ENCODE measurements at regions not wholly inside any gene's neighbourhood (a gene's known extent, or its start where the extent isn't known, plus 50 kb on each side); places are given as distances from the start of the nearest gene placed in this dataset.
"Not testable (repeated sequence)": the region's sequence is repeated elsewhere in the genome, so short reads cannot be mapped to it uniquely, and the experiment has no call there.

GRCh38 chr12:86574143-86574542, 318.0 kb upstream of the MGAT4C start:
- no peak for DNase-seq (ENCODE audit: low spot score)

- no peak for DNase-seq (ENCODE audit: low spot score)
Measured at GRCh38 chr12:86572455-86572854, 316.3 kb upstream of the MGAT4C start.

DNA sequence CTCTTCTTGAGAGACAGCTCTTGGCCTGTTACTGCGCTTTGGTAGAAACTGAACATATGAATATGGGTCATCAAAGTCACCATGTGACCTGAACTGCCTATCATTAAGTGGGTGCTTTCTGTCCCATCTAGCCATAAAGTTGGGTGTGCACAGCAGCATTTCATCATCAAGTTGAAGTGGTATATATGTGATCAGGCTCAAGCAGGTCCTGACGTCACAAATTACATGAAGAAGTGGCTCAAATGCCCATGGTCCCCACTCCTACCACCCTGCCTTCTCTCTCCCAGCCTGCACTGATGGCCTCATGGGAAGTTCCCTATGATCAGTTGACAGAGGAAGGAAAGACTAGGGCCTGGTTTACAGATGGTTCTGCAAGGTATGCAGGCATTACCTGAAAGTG, 308.8 kb upstream of the MGAT4C start:
- DNase-seq (ENCODE audit: low spot score): no peak

DNA sequence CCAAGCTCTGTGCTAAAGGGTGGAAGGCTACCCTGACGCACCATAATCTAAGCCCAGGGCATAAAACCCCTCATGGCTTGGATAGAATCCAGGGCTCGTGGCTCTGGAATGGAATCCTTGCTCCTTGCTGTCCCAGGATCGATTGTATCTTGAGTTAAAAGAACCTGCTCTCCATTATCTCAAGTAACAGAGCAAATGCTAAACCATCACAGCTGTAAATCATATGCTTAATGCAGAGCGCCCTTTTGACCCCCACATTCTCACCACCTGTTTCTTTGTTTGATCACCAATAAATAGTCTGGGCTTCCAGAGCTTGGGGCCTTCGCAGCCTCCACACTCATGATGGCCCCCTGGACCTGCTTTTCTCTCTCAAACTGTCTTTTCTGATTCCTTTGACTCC, 299.3 kb upstream of the MGAT4C start:
- not testable (repeated sequence) for DNase-seq (ENCODE audit: low spot score)

DNA sequence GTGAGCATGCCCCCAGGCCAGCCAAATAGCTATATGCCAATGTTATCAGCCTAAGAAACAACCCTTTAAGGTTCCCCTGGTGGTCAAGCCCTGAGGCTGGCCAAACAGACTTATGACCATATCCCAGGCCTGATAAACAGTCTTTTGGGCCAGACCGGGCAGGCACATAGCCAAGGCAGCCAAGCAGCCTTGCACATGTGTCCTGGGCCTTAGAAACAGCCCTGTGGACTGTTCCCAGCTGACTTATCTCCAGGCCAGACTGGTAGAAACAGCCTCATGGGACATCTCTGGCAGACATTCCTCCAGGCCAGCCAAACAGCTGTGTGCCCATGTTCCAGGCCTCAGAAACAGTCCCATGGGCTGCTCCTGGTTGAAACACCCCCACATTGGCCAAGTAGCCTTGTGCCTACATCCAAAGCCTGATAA, 295.0 kb upstream of the MGAT4C start:
- DNase-seq (ENCODE audit: low spot score): no peak

DNA sequence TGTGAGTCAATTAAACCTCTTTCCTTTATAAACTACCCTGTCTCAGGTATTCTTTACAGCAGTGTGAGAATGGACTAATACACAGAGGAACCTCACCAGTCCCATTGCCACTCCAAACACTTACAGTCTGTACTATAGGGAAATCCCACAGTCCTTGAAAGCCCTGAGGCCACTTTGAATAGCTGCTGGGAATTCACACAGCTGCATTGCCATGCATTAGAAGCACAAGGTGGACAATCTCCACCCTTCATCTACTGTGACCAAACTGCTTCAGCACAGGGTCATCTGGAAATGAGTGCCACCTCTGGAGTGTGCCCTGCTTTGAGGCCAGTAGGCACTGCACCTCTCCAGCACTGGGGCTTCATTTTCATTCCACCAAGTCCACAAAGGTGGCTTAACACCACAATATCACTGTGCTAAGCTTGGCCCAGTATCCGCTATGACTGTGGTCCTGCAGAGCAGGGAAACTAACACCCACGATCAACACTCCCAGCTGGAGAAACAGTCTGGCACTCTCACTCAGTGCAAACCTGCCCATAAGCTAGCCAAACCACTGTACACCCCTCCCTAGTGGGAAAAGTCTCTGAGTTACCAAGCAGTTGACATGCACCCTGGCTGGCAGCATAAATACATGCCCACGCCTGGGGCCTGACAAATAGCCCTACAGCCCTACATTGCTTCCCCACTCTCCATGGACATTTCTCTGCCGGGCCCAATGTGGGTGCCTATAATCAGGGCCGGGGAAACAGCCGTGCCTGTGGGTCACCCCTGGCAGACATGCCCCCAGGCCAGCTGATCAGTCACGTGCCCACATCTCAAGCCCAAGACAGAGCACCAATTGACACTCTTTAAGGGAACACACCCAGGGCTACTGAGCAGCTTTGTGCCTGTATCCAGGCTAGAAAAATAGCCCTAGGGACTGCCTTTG, 294.3 kb upstream of the MGAT4C start:
- DNase-seq (ENCODE audit: low spot score): no peak

DNA sequence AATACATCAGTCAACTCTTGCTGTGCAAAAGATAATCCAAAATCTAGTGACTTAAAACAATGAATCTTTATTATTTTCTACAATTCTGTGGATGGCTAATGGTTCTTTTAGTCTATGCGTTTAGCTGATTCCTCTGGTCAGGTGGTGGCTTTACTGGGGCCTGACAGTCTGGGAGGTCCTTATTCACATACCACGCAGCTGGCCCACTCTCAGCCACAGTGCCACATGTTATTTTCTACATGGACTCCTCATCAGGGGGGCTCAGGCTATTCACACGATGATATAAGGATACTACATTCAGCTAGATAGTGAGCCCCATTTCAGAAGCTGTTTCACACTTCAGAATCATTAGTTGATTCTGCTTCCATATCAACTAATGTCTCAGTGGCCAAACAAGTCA, 287.5 kb upstream of the MGAT4C start:
- no peak for DNase-seq (ENCODE audit: low spot score)

DNA sequence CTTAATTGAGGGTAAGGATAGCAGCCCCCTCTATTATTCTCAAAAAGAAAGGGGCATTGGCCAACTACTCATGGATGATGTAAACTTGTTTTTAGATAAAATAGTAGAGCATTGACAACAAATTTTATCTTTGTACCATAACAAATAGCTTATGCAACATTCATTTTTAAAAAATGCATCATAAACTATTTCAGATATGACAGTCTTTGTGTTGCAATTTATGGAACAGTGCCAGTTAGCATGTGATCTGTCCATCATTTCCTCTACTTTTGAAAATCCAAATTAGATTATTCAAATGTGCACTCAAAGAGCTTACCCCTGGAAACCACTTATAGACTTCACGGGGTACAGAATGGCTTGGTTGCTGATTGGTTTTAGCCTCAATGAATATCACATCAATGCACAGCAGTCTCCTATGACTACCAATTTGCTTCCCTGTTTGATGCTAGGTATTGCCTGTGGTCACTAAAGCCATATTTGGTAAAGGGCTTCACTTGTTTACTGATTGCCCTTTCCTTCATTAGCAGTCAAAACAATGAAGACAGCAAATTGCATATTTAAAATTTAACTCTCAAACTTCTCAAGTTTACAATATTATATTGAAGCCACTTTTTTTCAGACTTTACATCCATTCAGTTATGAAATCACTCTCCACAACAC, 274.9 kb upstream of the MGAT4C start:
- DNase-seq (ENCODE audit: low spot score): no peak

DNA sequence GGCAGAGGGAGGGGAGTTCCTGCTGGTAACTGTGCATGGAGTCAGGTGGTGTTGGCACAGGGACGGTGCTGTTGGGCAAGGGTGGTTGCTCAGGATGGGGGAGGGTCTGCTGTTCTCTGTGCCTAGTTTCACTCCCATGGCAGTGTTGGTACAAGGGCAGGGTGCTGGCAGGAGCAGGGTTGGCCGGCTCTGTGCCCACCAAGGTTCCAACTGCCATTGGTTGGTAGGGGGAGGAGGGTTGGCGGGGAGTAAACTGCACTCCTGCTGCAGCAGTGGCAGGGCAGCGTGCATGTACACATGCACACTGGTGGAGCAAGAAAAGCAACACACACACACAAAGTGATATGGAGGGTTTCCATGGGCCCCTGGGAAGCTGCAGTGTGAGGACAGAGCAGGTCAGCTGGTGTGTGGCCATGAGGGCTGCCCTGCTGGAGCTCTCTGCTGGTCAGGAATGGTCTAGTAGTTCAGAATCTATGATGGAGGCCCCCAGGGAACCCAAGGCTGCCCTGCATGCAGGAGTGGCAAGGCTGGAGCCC, 269.9 kb upstream of the MGAT4C start:
- no peak for DNase-seq (ENCODE audit: low spot score)

DNA sequence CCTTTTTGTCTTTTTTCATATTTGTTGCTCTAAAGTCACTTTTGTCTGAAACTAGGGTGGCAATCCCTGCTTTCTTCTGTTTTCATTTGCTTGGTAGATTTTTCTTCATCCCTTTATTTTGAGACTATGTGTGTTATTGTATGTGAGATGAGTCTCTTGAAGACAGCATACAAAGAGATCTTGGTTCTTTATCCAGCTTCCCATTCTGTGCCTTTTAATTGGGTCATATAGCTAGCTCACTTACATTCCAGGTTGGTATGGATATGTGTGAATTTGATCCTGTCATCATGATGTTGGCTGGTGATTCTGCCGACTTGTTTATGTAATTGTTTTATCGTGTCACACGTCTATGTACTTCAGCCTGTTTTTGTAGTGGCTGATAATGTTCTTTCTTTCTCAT, 267.7 kb upstream of the MGAT4C start:
- no peak for DNase-seq (ENCODE audit: low spot score)

DNA sequence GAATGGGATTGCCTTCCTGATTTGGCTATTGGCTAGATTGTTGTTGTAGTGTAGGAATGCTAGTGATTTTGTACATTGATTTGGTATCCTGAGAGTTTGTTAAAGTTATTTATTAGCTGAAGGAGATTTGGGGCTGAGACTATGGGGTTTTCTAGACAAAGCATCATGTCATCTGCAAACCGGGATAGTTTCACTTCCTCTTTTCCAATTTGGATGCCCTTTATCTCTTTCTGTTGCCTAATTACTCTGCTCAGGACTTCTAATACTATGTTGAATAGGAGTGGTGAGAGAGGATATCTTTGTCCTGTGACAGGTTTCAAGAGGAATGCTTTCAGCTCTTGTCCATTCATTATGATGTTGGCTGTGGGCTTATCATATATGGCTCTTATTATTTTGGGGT, 265.7 kb upstream of the MGAT4C start:
- DNase-seq (ENCODE audit: low spot score): no peak

- DNase-seq (ENCODE audit: low spot score): no peak
Measured at GRCh38 chr12:86513226-86513625, 257.0 kb upstream of the MGAT4C start.

- no peak for DNase-seq (ENCODE audit: low spot score)
Measured at GRCh38 chr12:86496595-86496994, 240.4 kb upstream of the MGAT4C start.

DNA sequence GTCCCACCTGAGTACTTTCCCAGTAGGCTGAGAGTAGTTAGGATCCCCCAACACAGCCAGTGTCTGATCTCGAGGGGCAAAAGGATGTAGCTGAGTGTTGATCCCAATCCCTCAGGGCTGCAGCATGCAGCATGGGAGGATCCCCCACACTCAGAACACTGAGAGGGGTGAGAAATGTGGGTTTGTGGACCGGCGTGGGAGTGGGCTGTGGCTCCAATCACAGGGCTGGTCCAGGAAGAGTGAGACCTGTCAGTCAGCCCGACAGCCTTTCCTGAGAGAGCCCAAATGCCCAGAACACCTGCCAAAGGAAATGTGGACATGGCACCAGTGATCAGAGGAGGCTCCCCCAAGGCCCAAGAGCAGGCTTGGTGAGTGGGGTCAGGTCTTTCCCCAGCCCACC, 228.3 kb upstream of the MGAT4C start:
- DNase-seq (ENCODE audit: low spot score): no peak

GRCh38 chr12:86473231-86473630, 217.0 kb upstream of the MGAT4C start:
- DNase-seq (ENCODE audit: low spot score): no peak

- no peak for DNase-seq (ENCODE audit: low spot score)
Measured at GRCh38 chr12:86456776-86457175, 200.6 kb upstream of the MGAT4C start.

- DNase-seq (ENCODE audit: low spot score): no peak
Measured at GRCh38 chr12:86456241-86456640, 200.1 kb upstream of the MGAT4C start.

GRCh38 chr12:86445356-86445755, 189.2 kb upstream of the MGAT4C start:
- no peak for DNase-seq (ENCODE audit: low spot score)

DNA sequence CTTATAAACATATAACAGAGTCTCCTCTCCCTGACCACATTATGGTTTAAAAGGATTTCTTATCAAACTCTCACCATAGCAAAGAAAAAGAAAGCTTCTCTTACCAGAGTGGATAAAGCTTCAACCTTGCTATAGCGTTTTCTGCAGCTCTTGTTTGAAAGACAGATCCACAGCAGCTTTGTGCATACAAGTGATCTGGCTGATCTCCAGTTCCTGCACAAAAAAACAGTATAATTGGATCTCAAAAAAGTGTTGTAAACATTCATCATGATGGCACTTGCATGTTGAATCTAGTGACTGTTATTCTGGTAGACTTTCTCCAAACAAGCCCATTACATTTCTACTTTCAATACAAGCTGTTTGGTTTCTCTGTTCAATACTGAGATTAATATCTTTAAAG, 178.9 kb upstream of the MGAT4C start:
- no peak for DNase-seq (ENCODE audit: low spot score)

DNA sequence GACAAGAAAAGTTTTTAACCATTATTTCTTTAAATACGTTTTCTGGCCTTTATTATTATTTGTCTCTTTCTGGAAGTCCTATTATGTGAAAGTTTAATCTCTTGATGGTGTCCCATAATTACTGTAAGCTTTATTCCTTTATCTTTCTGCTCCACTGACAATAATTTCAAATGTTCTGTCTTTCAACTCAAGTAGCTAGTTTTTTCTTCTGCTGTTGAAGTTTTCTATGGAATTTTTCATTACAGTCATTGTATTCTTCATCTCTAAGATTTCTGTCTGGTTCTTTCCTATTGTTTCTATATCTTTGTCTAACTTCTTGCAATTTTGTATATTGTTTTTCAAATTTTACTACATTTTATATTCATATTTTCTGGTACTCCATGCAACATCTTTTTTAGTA, 173.6 kb upstream of the MGAT4C start:
- no peak for DNase-seq (ENCODE audit: low spot score)

DNA sequence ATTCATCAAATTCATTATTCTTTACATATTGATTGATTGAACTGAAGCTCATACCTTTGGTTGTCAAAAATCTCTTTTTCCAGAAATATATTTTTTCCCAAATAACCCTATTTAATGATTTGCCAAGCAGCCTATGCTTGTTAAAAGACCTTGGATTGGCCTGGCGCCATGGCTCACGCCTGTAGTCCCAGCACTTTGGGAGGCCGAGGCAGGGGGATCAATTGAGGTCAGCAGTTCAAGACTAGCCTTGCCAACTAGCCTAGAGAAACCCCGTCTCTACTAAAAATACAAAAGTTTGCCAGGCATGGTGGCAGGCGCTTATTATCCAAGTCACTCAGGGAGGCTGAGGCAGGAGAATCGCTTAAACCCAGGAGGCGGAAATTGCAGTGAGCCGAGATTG, 165.1 kb upstream of the MGAT4C start:
- DNase-seq (ENCODE audit: low spot score): no peak

GRCh38 chr12:86414201-86414600, 158.0 kb upstream of the MGAT4C start:
- no peak for DNase-seq (ENCODE audit: low spot score)

DNA sequence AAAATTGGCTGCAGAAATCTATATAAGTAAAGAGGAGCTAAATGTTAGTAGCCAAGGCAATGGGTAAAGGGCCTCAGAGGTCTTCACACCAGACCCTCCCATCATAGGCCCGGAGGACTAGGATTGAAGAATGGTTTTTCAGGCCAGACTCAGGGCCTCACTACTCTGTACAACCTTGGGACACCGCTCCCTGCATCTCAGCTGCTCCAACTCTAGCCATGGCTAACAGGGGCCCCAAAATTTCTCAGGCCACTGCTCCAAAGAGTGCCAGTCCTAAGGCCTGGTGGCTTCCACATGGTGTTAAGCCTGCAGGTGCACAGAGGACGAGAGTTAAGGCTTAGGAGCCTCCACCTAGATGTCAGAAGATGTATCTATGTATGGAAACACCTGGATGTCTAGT, 155.5 kb upstream of the MGAT4C start:
- no peak for DNase-seq (ENCODE audit: low spot score)

Measured in hepatic stellate cell (primary cell).